ENCODE measurements at regions not wholly inside any gene's neighbourhood (a gene's known extent, or its start where the extent isn't known, plus 50 kb on each side); places are given as distances from the start of the nearest gene placed in this dataset.

GRCh38 chr5:101068298-101068697 is 165.2 kb upstream of the ST8SIA4 start:
- ChIA-PET CTCF (no interaction called here), POLR2A (ENCODE audit: low non-redundant PET) (no interaction called here)
- no peak for DNase-seq (ENCODE audit: low spot score)
- H3K27ac ChIP-seq (ENCODE audit: low read depth, low read length, poor library complexity, severe bottlenecking): no peak overlapping the region
- BruUV-seq (replicated peaks): no TSS peak
- no peaks in the 10 kb centered on the region for H3K36me3 ChIP-seq (ENCODE audit: insufficient read depth, low read length, poor library complexity, severe bottlenecking)
- H3K9me3 ChIP-seq (ENCODE audit: low read depth, low read length, poor library complexity, severe bottlenecking): no peaks in the 10 kb centered on the region
- no peaks in the 10 kb centered on the region for H3K27me3 ChIP-seq (replicated peaks; ENCODE audit: insufficient read depth, low read depth, low read length, poor library complexity)
- intact Hi-C loops (cut with micrococcal nuclease; ENCODE audit: unreplicated experiment): no loop called here
- H3K4me3 ChIP-seq (ENCODE audit: low read depth, low read length, poor library complexity, severe bottlenecking): no peak overlapping the region
- TF ChIP-seq CTCF (conservative IDR thresholded peaks at IDR 0.05; ENCODE audit: low read depth, low read length) (no peak), EZH2 (IDR thresholded peaks at IDR 0.05; ENCODE audit: borderline replicate concordance, low read depth, low read length, poor library complexity, severe bottlenecking) (no peak)
- no peaks in the 10 kb centered on the region for H3K4me1 ChIP-seq (ENCODE audit: insufficient read depth, low read length, poor library complexity, severe bottlenecking)

GRCh38 chr5:101067429-101067828 is 164.3 kb upstream of the ST8SIA4 start:
- H3K27ac ChIP-seq (ENCODE audit: low read depth, low read length, poor library complexity, severe bottlenecking): no peak overlapping the region
- intact Hi-C loops (cut with micrococcal nuclease; ENCODE audit: unreplicated experiment): no loop called here
- H3K27me3 ChIP-seq (replicated peaks; ENCODE audit: insufficient read depth, low read depth, low read length, poor library complexity): no peaks in the 10 kb centered on the region
- DNase-seq (ENCODE audit: low spot score): no peak
- H3K9me3 ChIP-seq (ENCODE audit: low read depth, low read length, poor library complexity, severe bottlenecking): no peaks in the 10 kb centered on the region
- POLR2A ChIA-PET (ENCODE audit: low non-redundant PET): no interaction called here
- CTCF ChIA-PET: no interaction called here
- H3K4me3 ChIP-seq (ENCODE audit: low read depth, low read length, poor library complexity, severe bottlenecking): no peak overlapping the region
- H3K4me1 ChIP-seq (ENCODE audit: insufficient read depth, low read length, poor library complexity, severe bottlenecking): no peaks in the 10 kb centered on the region
- TF ChIP-seq CTCF (conservative IDR thresholded peaks at IDR 0.05; ENCODE audit: low read depth, low read length) (no peak), EZH2 (IDR thresholded peaks at IDR 0.05; ENCODE audit: borderline replicate concordance, low read depth, low read length, poor library complexity, severe bottlenecking) (no peak)
- no peaks in the 10 kb centered on the region for H3K36me3 ChIP-seq (ENCODE audit: insufficient read depth, low read length, poor library complexity, severe bottlenecking)
- BruUV-seq (replicated peaks): no TSS peak

DNA sequence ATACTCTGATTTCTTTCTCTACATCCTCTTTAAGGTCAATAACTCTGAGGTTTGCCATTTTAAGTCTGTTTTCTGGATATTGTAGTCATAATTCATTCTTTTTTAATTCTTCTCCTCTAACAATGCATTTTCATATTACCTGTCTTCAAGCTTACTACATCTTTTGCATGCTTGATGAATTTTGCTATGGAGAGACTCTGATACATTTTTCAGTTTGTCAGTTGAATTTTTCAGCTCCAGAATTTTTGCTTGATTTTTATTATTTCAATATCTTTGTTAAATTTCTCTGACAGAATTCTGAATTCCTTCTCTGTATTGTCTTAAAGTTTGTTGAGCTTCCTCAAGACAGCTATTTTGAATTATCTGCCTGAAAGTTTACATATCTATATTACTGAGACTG is 159.8 kb upstream of the ST8SIA4 start:
- BruUV-seq (replicated peaks): no TSS peak
- Histone ChIP-seq H3K9me3 (ENCODE audit: low read depth, low read length, poor library complexity, severe bottlenecking) (peaks cover 4% of the 10 kb centered on the region), H3K4me3 (ENCODE audit: low read depth, low read length, poor library complexity, severe bottlenecking) (no peak overlapping the region), H3K4me1 (ENCODE audit: insufficient read depth, low read length, poor library complexity, severe bottlenecking) (no peaks in the 10 kb centered on the region), H3K36me3 (ENCODE audit: insufficient read depth, low read length, poor library complexity, severe bottlenecking) (no peaks in the 10 kb centered on the region), H3K27ac (ENCODE audit: low read depth, low read length, poor library complexity, severe bottlenecking) (no peak overlapping the region), H3K27me3 (replicated peaks; ENCODE audit: insufficient read depth, low read depth, low read length, poor library complexity) (no peaks in the 10 kb centered on the region)
- ChIA-PET POLR2A (ENCODE audit: low non-redundant PET) (no interaction called here), CTCF (no interaction called here)
- intact Hi-C loops (cut with micrococcal nuclease; ENCODE audit: unreplicated experiment): no loop called here
- DNase-seq (ENCODE audit: low spot score): no peak
- TF ChIP-seq CTCF (conservative IDR thresholded peaks at IDR 0.05; ENCODE audit: low read depth, low read length): no peak
- TF ChIP-seq EZH2 (IDR thresholded peaks at IDR 0.05; ENCODE audit: borderline replicate concordance, low read depth, low read length, poor library complexity, severe bottlenecking): no peak

Data from A673 (cell line).